ENCODE measurements at regions not wholly inside any gene's neighbourhood (a gene's known extent, or its start where the extent isn't known, plus 50 kb on each side); places are given as distances from the start of the nearest gene placed in this dataset.

GRCh38 chr9:126068534-126069230, 257.9 kb upstream of the MVB12B start:
- TF ChIP-seq POLR2A (IDR thresholded peaks at IDR 0.05) = no peak
- TF ChIP-seq CTCF (IDR thresholded peaks at IDR 0.05) = no peak
